H1 (cell line): ENCODE measurements at regions not wholly inside any gene's neighbourhood (a gene's known extent, or its start where the extent isn't known, plus 50 kb on each side); places are given as distances from the start of the nearest gene placed in this dataset.

Source experiments
- CTCF ChIA-PET: fragments of 300-600 bp; sonication (Branson Sonifier 250); formaldehyde crosslinking; loops from one replicate; lab custom pipeline; 2021; ENCODE audit not compliant: partially characterized antibody; lab: Charles Lee
- POLR2A ChIA-PET: fragments of 300-600 bp; sonication (Branson Sonifier 250); formaldehyde crosslinking; loops from one replicate; lab custom pipeline; 2021; ENCODE audit warnings: inconsistent platforms; ENCODE audit not compliant: partially characterized antibody; lab: Charles Lee
- DNase-seq, 2 experiments: peaks; one replicate each; pipeline versions ENCODE4 v3.0.0 to v3.0.0-alpha.2; 2010 to 2022; ENCODE audit warnings: low spot score in 2 of 2, low read depth in 1 of 2, mixed read lengths in 1 of 2
- FAIRE-seq: peaks from 2 replicates; lab custom pipeline; 2011; peaks lifted over from hg19 to GRCh38; lab: Jason Lieb, UNC
- H2AFZ ChIP-seq: 2 replicates; pipeline ENCODE4 v1.8.1; 2012; ENCODE audit warnings: low read length, inconsistent platforms
- H2AK5ac ChIP-seq: 2 replicates; pipeline ENCODE4 v1.6.1; 2013; ENCODE audit warnings: low read depth, low read length
- H2BK120ac ChIP-seq: replicated peaks from 2 replicates; pipeline ENCODE3; 2013; ENCODE audit warnings: low read depth, low read length, inconsistent platforms
- H2BK12ac ChIP-seq: 2 replicates; pipeline ENCODE4 v1.6.1; 2013; ENCODE audit warnings: low read depth, low read length
- H2BK15ac ChIP-seq: 2 replicates; pipeline ENCODE4 v1.6.1; 2013; ENCODE audit warnings: low read length
- H2BK20ac ChIP-seq: 2 replicates; pipeline ENCODE4 v1.6.1; 2013; ENCODE audit warnings: low read length
- H2BK5ac ChIP-seq: 2 replicates; pipeline ENCODE4 v1.6.1; 2013; ENCODE audit warnings: low read depth, low read length
- H3K14ac ChIP-seq: 2 replicates; pipeline ENCODE4 v1.6.1; 2013; ENCODE audit warnings: inconsistent platforms; ENCODE audit not compliant: insufficient read length
- H3K18ac ChIP-seq: 2 replicates; pipeline ENCODE4 v1.6.1; 2013; ENCODE audit warnings: low read length; ENCODE audit errors: extremely low read depth
- H3K23ac ChIP-seq: 2 replicates; pipeline ENCODE4 v1.6.1; 2013; ENCODE audit warnings: inconsistent platforms; ENCODE audit not compliant: insufficient read length
- H3K23me2 ChIP-seq: 2 replicates; pipeline ENCODE4 v1.6.1; 2013; ENCODE audit warnings: low read depth, low read length
- H3K27ac ChIP-seq: 2 replicates; pipeline ENCODE4 v1.6.1; 2011; ENCODE audit warnings: low read depth, low read length, inconsistent platforms
- H3K27me3 ChIP-seq, 4 experiments: replicated peaks in 1 of 4; 1 replicate in 1 of 4; 2 replicates in 3 of 4; pipeline versions ENCODE4 v1.6.1 to v1.8.1; 2011 to 2013; ENCODE audit warnings: low read length in 3 of 4, mild to moderate bottlenecking in 3 of 4, inconsistent platforms in 2 of 4, mixed read lengths in 2 of 4, moderate library complexity in 1 of 4; ENCODE audit not compliant: control insufficient read depth in 3 of 4, insufficient read depth in 3 of 4; ENCODE audit errors: extremely low read depth in 1 of 4
- H3K36me3 ChIP-seq, 4 experiments: 2 replicates each; pipeline versions ENCODE4 v1.6.1 to v1.8.1; 2011 to 2013; ENCODE audit warnings: mild to moderate bottlenecking in 4 of 4, low read length in 3 of 4, moderate library complexity in 2 of 4, control low read depth in 1 of 4, inconsistent platforms in 1 of 4; ENCODE audit not compliant: insufficient read depth in 4 of 4, control insufficient read depth in 2 of 4
- H3K4ac ChIP-seq: replicated peaks from 2 replicates; pipeline ENCODE3; 2013; ENCODE audit warnings: low read length, low read depth, mixed read lengths, inconsistent platforms; ENCODE audit not compliant: insufficient read length
- H3K4me1 ChIP-seq, 4 experiments: replicated peaks in 1 of 4; 1 replicate in 1 of 4; 2 replicates in 3 of 4; pipeline versions ENCODE4 v1.6.1 to v1.8.1; 2011 to 2013; ENCODE audit warnings: low read length in 3 of 4, inconsistent platforms in 2 of 4, mixed read lengths in 1 of 4; ENCODE audit not compliant: insufficient read depth in 4 of 4, control insufficient read depth in 3 of 4
- H3K4me2 ChIP-seq, 2 experiments: 2 replicates each; pipeline versions ENCODE4 v1.6.1 to v1.8.1; 2011 to 2013; ENCODE audit warnings: low read depth in 2 of 2, low read length in 2 of 2, control low read depth in 1 of 2, inconsistent platforms in 1 of 2, mild to moderate bottlenecking in 1 of 2; ENCODE audit not compliant: insufficient read depth in 1 of 2
- H3K4me3 ChIP-seq, 4 experiments: fragments of 200-600, 300-600 bp in 1 of 4; sonication (generic), shearing (Covaris generic), sonication (Bioruptor Twin) in 1 of 4; 2 replicates each; pipeline versions ENCODE4 v1.5.1 to v1.8.1; 2011 to 2016; ENCODE audit warnings: low read length in 4 of 4, low read depth in 3 of 4, control low read depth in 2 of 4, inconsistent platforms in 2 of 4, mild to moderate bottlenecking in 2 of 4, mixed read lengths in 1 of 4, moderate library complexity in 1 of 4; ENCODE audit not compliant: insufficient read depth in 2 of 4; ENCODE audit errors: extremely low read depth in 1 of 4
- H3K56ac ChIP-seq: replicated peaks from 2 replicates; pipeline ENCODE3; 2013; ENCODE audit warnings: low read depth, mild to moderate bottlenecking, mixed read lengths, low read length, inconsistent platforms; ENCODE audit not compliant: insufficient read length
- H3K79me1 ChIP-seq: 2 replicates; pipeline ENCODE4 v1.6.1; 2013; ENCODE audit warnings: low read depth, low read length, control low read depth
- H3K79me2 ChIP-seq, 2 experiments: 2 replicates each; pipeline versions ENCODE4 v1.6.1 to v1.8.1; 2012 to 2013; ENCODE audit warnings: low read length in 2 of 2, mild to moderate bottlenecking in 2 of 2, inconsistent platforms in 1 of 2; ENCODE audit not compliant: insufficient read depth in 2 of 2, control insufficient read depth in 1 of 2
- H3K9ac ChIP-seq, 4 experiments: replicated peaks in 1 of 4; 1 replicate in 1 of 4; 2 replicates in 3 of 4; pipeline versions ENCODE4 v1.6.1 to v1.8.1; 2011 to 2013; ENCODE audit warnings: low read depth in 3 of 4, low read length in 3 of 4, control low read depth in 2 of 4, mild to moderate bottlenecking in 2 of 4, moderate library complexity in 2 of 4, inconsistent platforms in 1 of 4; ENCODE audit errors: extremely low read depth in 1 of 4
- H3K9me3 ChIP-seq, 2 experiments: 2 replicates each; pipeline versions ENCODE4 v1.6.1 to v1.8.1; 2012 to 2013; ENCODE audit warnings: mild to moderate bottlenecking in 2 of 2, moderate library complexity in 2 of 2, control low read depth in 1 of 2, inconsistent platforms in 1 of 2, low read depth in 1 of 2, low read length in 1 of 2, mixed read lengths in 1 of 2; ENCODE audit not compliant: insufficient read depth in 2 of 2
- H4K20me1 ChIP-seq, 2 experiments: replicated peaks in 1 of 2; 2 replicates each; pipeline versions ENCODE3 to v1.8.1; 2011 to 2013; ENCODE audit warnings: inconsistent platforms in 2 of 2, low read length in 2 of 2, mild to moderate bottlenecking in 1 of 2; ENCODE audit not compliant: insufficient read depth in 2 of 2, control insufficient read depth in 1 of 2
- H4K5ac ChIP-seq: 2 replicates; pipeline ENCODE4 v1.6.1; 2013; ENCODE audit warnings: low read length, low read depth, mixed read lengths, inconsistent platforms; ENCODE audit not compliant: insufficient read length
- H4K8ac ChIP-seq: 2 replicates; pipeline ENCODE4 v1.8.0; 2013; ENCODE audit warnings: mild to moderate bottlenecking, moderate library complexity, low read length, inconsistent platforms; ENCODE audit not compliant: insufficient read depth; ENCODE audit errors: extremely low read depth
- H4K91ac ChIP-seq: replicated peaks from 2 replicates; pipeline ENCODE3; 2013; ENCODE audit warnings: low read length, mixed read lengths, inconsistent platforms; ENCODE audit not compliant: insufficient read length
- CREB1 ChIP-seq: IDR thresholded peaks from 2 replicates; pipeline ENCODE4 v1.6.1; 2012; ENCODE audit warnings: inconsistent platforms
- CTBP2 ChIP-seq: IDR thresholded peaks from 2 replicates; pipeline ENCODE4 v1.7.0; 2011; ENCODE audit warnings: borderline replicate concordance, mild to moderate bottlenecking, moderate library complexity, mixed read lengths, low read length; ENCODE audit not compliant: insufficient read depth, insufficient read length
- EP300 ChIP-seq, 2 experiments: IDR thresholded peaks; 1 replicate in 1 of 2; 2 replicates in 1 of 2; pipeline ENCODE4 v1.6.1; 2011 to 2012; ENCODE audit warnings: low read depth in 2 of 2, low read length in 2 of 2, mild to moderate bottlenecking in 2 of 2, borderline replicate concordance in 1 of 2, inconsistent platforms in 1 of 2, moderate library complexity in 1 of 2
- NANOG ChIP-seq: IDR thresholded peaks from 2 replicates; pipeline ENCODE4 v1.6.1; 2011; ENCODE audit warnings: low read length, low read depth, mild to moderate bottlenecking, inconsistent platforms; ENCODE audit not compliant: insufficient read depth, poor library complexity, severe bottlenecking
- whole genome bisulfite sequencing, 2 experiments: shearing (Covaris generic) in 1 of 2; methylation state at CpG; one replicate each; pipeline versions ENCODE4 v1.1.6 to v1.1.7; 2013 to 2015; ENCODE audit warnings: low lambda C conversion rate in 2 of 2, mixed read lengths in 2 of 2, inconsistent platforms in 1 of 2, low coverage in 1 of 2, missing lambda C conversion rate in 1 of 2; ENCODE audit not compliant: insufficient replicate concordance in 2 of 2, insufficient coverage in 1 of 2, insufficient read length in 1 of 2; ENCODE audit errors: extremely low coverage in 1 of 2, missing lambda C conversion rate in 1 of 2; 5-methylcytosine and 5-hydroxymethylcytosine counted together
- TF ChIP-seq, protein P1 (sequence below): IDR thresholded peaks from 2 replicates; pipeline ENCODE4 v1.6.1; 2012; ENCODE audit warnings: low read length, inconsistent platforms

DNA sequence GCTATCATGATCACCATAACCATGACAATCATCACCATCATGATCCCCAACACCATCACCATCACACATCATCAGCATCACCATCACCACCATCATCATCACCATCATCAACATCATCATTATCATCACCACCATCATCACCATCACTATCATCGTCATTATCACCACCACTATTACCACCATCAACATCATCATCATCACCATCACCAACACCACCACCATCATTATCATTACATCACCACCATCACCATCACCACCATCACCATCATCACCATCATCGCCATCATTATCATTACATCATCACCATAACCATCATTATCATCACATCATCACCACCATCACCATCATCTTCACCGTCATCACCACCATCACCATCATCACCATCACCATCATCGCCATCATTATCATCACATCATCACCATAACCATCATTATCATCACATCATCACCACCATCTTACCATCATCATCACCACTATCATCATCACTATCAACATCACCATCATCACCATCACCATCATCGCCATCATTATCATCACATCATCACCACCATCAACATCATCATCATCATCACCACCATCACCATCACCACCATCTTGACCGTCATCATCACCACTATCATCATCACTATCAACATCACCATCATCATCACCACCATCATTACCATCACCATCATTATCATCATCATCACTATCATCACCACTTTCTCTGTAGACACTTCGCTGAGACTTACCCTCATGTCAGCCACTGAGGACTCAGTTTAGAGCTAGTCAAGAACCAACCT lies 366.0 kb downstream of the C16orf95 start:
- ChIA-PET POLR2A (no interaction called here), CTCF (interaction anchor here (0.6 to 1.3 kb wide), 2 partner anchors 75 to 471 kb away, joined by 3 read pairs; no protein-coding TSS in a partner anchor)
- H3K4me1 ChIP-seq, result peaks cover 0 to 13% (median 1%) of the 10 kb centered on the region in 4 experiments; a peak in 2 of 7 replicates
- peak overlapping the region; percentile 98 for H3K56ac ChIP-seq
- peaks cover 0 to 6% of the 10 kb centered on the region in 2 experiments; a peak in 1 of 4 replicates for H3K9me3 ChIP-seq
- no peaks in the 10 kb centered on the region for H3K36me3 ChIP-seq
- H2BK120ac ChIP-seq, result no peak overlapping the region
- no peak overlapping the region; a peak in 1 of 7 replicates for H3K9ac ChIP-seq
- H2BK12ac ChIP-seq, result no peak overlapping the region
- H4K5ac ChIP-seq, result no peak overlapping the region
- no peak overlapping the region for H3K18ac ChIP-seq
- H2BK20ac ChIP-seq, result no peak overlapping the region
- peak overlapping the region; percentile 45; the same call in 1 of the 2 replicates for H2AK5ac ChIP-seq
- no peak overlapping the region for H2AFZ ChIP-seq
- H3K27me3 ChIP-seq, result no peaks in the 10 kb centered on the region
- 89 to 100% methylated on average over 1 to 7 of the region's 7 CpGs for WGBS, 2 experiments
- H4K20me1 ChIP-seq, result peaks cover 0 to 4% of the 10 kb centered on the region in 2 experiments
- TF ChIP-seq, protein P1, sequence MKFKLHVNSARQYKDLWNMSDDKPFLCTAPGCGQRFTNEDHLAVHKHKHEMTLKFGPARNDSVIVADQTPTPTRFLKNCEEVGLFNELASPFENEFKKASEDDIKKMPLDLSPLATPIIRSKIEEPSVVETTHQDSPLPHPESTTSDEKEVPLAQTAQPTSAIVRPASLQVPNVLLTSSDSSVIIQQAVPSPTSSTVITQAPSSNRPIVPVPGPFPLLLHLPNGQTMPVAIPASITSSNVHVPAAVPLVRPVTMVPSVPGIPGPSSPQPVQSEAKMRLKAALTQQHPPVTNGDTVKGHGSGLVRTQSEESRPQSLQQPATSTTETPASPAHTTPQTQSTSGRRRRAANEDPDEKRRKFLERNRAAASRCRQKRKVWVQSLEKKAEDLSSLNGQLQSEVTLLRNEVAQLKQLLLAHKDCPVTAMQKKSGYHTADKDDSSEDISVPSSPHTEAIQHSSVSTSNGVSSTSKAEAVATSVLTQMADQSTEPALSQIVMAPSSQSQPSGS, result no peak
- TF ChIP-seq CREB1 (no peak), NANOG (no peak), EP300 (IDR thresholded peaks at IDR 0.05; ENCODE audit: borderline replicate concordance in 1 of 2, low read depth in 2 of 2, low read length in 2 of 2) (no peak), CTBP2 (no peak)
- no peak overlapping the region for H3K4me2 ChIP-seq
- no peak overlapping the region for H2BK15ac ChIP-seq
- no peak overlapping the region for H3K4ac ChIP-seq
- no peak overlapping the region for H3K23ac ChIP-seq
- H3K27ac ChIP-seq, result no peak overlapping the region
- DNase-seq (no peak), FAIRE-seq (no peak)
- H4K8ac ChIP-seq, result no peak overlapping the region
- no peaks in the 10 kb centered on the region for H3K79me1 ChIP-seq
- peaks cover 8% of the 10 kb centered on the region; the same call in 1 of the 2 replicates for H3K23me2 ChIP-seq
- H3K4me3 ChIP-seq, result no peak overlapping the region
- H3K79me2 ChIP-seq, result no peaks in the 10 kb centered on the region
- no peak overlapping the region for H3K14ac ChIP-seq
- H2BK5ac ChIP-seq, result no peak overlapping the region
- H4K91ac ChIP-seq, result no peak overlapping the region
